Renal cortex interstitium (tissue), 11 donors: ENCODE measurements at regions not wholly inside any gene's neighbourhood (a gene's known extent, or its start where the extent isn't known, plus 50 kb on each side); places are given as distances from the start of the nearest gene placed in this dataset.
"Not testable (repeated sequence)": the region's sequence is repeated elsewhere in the genome, so short reads cannot be mapped to it uniquely, and the experiment has no call there.

Experiments
- DNase-seq, 11 donors: peaks; one replicate each; pipeline ENCODE4 v3.0.0-alpha.2; 2013; ENCODE audit warnings: low read depth in 9 of 11, low spot score in 4 of 11; ENCODE audit errors: extremely low read depth in 1 of 11

DNA sequence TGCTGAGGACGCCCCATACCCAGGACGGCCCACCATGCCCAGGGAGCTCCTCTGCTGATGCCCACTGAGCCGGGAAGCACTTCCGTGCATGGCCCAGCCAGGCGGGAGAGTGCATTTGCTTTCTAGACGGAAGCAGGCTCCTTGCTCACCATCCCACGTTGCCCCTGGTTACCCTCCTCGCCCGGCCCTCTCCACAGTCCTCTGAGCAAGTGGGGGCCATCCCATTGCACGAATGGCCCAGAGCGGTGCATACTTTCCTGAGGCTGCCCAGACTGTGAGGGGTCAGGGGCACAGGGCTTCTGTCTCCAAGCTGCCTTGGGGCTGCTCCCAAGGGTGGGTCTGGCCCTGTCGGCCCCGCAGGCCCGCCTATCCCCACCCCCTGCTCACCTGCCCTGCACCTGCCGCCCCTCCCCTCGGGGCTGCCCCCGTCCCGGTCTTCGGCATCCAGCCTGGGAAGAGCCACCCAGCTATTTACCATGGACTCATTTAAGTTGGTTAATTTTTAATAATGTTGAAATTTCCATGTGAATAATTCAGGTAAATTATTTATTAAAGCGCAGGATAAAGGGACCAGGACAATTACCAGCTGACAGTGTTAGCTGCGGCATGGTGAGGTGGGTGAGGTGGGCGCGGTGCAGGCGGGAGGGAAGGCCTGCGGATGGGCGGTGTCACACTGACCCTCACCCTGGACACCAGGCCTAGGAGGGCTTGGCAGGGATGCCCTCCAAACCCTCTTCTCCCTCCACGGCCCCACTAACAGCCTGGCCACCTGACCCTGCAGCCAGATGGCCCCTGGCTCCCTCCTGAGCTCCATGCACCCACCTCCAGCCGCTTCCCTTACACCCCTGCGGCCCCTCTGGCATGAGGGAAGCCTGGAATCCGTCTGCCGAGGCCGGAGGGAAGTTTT is 104.4 kb downstream of the MICALL2 start:
- DNase-seq = peak in 3 of 11 donors; percentile 53 to 69 (median 66)

DNA sequence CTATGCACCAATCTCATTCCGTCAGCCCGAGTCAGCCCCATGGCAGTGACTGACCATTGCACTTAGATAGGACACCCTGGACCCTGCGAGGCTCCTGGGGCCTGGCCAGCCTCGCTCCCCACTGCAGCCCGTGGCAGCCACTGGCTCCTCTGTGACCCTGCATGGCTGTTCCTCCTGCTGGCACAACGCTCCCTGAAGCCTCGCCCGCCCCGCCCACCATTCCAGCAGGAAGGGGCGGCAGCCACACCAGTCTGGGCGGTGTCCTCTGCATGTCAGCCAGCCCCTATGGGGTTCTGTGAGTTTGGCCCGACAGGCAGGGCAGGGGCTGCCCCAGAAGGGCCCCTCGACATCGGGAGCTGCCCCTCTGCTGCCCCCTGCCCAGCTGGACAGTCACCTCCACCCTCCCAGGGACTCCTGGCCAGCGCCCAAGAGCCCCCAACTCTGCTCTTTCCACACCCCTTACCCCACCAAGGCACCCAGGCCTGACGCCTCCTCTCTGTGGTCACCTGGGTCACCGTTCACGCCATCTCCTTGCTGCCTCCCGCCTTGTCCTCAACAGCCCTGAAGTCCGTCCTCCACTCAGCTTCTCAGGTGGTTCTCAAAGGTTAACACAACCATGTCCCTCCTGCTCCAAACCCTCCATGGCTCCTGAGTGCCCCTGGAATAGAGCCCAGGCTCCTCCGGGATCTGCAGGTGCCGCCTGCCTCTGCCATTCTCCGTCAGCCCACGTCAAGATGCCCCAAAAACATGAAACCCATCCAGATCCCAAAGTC is 103.5 kb downstream of the MICALL2 start:
- DNase-seq = no peak

DNA sequence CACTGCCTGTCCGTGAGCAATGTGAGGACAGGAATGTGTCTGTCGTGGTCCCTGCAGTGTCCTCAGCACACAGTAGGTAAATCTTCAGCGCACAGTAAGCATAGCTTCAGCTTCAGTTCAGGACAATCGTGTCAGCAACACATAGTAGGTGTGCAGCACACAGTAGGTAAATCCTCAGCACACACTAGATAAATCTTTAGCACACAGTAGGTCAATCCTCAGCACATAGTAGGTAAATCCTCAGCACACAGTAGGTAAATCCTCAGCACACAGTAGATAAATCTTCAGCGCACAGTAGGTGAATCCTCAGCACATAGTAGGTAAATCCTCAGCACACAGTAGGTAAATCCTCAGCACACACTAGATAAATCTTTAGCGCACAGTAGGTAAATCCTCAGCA is 102.4 kb downstream of the MICALL2 start:
- DNase-seq = not testable (repeated sequence)

DNA sequence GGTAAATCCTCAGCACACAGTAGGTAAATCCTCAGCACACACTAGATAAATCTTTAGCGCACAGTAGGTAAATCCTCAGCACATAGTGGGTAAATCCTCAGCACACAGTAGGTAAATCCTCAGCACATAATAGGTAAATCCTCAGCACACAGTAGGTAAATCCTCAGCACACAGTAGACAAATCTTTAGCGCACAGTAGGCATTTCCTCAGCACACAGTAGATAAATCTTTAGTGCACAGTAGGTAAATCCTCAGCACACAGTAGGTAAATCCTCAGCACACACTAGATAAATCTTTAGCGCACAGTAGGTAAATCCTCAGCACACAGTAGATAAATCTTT is 102.0 kb downstream of the MICALL2 start:
- not testable (repeated sequence) for DNase-seq

DNA sequence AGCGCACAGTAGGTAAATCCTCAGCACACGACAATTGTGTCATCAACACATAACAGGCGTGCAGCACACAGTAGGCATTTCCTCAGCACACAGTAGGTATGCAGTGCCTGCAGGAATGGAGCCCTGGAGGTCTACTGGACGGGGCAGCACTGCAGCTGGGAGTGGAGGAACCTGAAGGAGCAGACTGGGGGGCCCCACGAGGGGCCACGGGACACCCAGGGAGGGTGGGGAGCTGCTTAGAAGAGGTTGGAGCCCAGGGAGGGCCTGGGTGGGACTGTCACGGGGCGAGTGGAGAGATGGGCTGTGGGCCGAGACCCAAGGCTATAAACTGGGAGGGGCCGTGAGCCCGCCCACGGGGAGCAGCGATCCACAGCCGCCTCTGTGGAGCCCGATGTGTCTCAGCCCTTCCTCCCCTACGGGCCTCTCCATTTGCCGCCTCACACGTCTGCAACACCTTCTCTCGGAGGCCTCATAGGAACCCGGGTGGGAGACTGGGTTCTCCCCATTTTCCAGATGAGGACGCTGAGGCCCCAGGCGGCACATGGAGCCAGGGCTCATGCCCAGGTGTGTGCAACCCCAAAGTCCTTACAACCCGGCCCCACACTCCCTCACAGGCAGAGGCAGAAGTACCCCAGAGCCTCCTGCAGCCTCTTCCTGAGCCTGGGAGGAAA is 101.5 kb downstream of the MICALL2 start:
- DNase-seq = no peak

DNA sequence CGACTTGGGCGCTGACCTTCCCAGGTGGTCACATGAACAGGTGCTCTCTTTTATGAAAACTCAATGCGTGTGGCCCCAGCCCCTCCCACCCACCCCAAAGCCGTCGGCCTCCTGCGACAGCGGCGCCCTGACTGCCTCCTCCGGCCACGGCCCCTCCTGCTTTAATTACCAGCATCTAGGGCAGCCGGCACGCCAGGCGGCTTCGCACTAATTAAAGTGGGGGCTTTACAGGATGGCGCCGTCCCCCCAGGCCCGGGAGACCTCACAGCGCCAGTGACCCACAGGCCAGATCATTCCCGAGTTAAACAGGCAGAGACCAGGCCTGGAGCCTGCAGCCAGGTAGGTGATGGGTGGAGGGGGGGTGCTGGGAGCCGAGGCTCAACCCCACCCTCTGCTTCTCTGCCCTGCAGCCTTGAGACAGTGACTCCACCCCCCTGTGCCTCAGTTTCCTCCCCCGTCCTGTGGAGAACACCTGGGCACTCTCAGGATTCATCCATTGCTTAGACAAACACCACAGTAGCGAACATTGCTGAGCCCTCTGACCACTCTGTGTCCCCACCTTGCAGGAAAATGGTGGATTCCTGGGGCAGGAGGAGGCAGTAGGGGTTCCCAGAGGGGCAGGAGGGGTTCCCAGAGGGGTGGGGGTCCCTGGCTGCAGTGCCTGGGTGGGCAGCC is 100.8 kb downstream of the MICALL2 start:
- no peak for DNase-seq

DNA sequence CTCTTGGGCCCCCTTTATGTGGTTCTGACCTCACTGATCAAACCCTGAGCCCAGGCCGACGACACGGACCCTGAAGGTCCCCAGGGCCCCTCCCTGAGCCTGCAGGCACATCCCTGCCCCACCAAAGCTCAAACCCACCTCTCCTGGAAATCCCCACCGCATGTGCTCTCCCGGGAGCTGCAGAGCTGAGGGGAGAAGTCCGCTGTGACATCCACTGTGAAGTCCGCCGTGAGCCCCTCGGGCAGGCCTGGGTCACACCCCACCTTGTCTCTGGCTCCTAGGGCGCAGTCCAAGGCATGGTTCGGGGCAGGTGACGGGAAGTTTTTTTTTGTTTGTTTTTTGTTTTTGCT is 100.2 kb downstream of the MICALL2 start:
- DNase-seq = no peak

DNA sequence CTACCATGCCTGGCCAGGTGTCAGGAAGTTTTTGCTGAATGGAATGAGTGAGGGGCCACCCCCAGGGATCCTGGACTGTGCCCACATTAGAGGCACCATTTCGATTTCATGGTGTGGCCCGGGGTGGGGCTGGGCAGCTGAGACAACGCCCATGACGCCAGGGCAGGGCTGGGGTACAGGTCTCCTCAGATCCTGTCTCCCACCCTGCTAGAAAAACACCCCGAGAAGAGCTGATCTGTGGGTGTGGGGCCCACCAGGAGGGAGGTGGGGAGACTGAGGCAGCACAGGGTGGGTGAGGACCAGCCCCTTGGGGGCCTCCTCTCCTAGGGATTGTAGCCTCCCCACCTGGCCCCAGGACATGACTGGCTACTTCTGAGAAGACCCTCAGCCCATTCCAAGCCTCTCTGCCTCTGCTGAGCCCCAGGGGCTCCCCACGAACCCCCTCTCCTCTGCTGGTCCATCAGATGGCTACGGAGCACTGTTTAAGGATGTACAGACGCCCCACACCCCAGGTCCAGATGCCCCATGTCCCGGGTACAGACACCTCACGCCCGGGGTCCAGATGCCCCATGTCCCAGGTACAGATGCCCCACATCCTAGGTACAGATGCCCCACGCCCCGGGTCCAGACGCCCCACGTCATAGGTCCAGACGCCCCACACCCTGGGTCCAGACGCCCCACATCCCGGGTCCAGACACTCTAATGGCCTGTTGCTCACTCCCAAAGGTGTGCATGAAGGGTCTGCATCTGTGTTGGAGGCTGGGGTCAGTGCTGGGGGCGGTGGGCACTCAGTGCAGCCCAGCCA is 99.4 kb downstream of the MICALL2 start:
- DNase-seq = no peak

DNA sequence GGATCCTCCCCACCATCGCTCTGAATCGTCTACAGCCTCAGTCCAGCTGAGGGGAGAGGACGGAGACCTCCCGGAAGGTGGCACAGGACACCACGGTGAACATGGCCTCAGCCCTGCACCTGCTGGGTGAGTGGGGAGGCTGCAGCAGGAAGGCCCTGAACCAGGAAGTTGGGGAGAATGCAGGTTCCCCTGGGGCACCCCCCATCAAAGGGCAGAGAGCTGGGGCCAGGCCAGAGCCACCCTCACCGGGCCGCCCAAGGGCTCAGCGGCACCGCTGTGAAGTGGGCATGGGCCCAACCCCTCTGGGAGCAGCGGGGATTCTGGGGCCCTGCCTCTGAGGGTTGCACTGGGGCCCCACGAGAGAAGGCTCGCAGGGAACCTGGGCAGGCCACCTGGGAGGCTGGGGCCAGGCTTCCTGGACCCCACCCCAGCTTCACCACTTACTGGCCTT is 98.7 kb downstream of the MICALL2 start:
- DNase-seq = no peak

DNA sequence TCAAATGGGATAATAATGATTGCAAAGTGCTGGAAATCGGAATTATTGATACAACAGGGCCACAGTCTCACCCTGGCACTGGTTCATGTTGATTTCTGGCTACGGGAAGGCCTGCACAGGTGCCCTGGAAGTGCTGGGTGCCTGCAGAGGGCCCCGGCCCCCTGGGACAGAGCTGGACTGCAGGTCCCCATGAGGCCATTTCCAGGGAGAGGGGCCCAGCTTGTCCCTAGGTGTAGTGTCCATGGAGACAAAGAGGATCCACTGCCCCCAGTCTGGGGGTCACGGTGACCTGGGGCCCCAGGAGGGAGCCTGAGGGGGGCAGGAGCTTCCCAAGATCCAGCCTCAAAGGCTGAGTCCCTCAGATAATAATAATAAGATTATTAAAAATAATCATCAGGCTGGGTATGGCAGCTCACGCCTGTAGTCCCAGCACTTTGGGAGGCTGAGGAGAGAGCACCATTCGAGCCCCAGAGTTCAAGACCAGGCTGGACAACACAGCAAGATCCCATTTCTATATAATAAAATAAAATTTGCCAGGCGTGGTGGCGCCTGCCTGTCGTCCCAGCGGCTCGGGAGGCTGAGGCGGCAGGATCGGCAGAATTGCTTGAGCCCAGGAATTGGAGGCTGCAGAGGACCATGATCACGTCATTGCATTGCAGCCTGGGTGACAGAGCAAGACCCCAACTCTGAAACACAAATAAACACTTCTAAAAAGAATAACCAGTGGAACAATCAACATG is 98.1 kb downstream of the MICALL2 start:
- no peak for DNase-seq

DNA sequence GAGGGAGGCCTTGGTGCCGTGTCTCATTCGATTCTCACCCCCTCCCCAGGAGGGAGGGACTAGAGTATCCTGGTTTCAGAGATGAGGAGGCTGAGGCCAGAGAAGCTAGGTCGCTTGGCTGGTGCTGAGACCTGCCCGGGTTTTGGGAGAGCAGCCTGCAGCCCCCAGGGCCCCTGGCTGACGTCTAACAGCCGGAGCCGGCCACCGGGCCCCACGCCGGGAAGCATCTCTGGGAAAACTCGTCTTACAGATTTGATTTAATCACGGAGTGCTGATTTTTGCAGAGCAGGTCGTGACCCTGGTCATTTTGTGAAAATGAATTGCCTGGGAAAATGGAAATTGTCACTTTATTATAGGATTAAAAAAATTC is 97.5 kb downstream of the MICALL2 start:
- DNase-seq = no peak

DNA sequence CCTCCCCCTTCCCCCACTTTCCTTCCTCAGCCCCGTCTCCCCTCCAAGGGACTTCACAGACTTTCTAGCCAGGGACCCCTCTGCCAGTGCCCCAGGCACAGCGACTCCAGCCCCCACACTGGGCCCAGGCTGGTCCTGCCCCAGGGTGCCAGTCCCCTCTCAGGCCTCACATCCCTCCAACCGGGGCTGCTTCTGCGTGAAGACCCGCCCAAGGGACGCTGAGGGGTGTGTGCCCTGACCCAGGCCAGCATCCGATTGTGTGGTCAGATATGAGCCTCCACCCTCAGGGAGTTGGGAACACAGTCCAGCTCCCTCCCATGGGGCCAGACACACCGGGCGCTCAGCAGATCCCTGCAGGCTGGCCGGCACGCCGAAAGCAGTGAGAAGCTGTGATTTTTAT is 97.0 kb downstream of the MICALL2 start:
- DNase-seq = no peak

DNA sequence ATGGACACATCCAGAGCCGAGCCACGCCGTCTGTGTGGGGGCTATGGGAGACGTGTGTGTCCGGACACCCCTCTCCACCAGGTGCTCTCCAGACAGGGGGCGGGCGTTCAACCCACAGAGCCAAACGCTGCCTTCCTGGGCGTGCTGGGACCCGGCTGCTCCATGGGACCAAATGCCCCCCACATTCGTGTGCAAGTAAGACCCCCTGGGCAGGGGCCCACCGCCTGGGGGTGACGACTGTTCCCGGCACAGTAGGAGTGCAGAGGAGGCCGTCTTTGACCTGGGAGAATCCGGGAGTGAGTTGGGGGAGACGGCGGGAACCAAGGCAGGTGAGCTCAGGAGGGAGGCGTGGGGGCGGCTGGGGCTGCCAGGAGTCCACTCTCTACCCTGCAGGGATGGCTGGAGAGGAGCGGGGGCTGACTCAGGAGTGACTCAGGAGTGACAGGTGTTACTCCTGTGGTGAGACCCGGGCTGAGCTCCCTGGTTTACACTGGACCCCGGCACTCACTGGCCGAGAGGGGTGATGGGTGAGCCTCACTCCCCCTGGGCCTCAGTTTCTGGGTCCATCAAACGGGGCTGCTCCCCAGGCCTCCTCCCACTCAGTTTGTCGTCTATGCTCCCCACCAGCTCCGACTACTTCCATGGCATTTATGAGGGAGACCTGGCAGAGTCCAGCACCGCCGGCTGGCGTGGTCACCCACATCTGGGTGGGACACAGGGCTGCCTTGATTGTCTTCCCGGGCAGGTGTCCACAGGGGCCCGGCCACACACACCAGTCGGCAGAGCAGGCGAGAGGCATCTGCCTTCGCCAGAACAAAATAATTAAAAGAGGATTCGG is 95.0 kb downstream of the MICALL2 start:
- no peak for DNase-seq

DNA sequence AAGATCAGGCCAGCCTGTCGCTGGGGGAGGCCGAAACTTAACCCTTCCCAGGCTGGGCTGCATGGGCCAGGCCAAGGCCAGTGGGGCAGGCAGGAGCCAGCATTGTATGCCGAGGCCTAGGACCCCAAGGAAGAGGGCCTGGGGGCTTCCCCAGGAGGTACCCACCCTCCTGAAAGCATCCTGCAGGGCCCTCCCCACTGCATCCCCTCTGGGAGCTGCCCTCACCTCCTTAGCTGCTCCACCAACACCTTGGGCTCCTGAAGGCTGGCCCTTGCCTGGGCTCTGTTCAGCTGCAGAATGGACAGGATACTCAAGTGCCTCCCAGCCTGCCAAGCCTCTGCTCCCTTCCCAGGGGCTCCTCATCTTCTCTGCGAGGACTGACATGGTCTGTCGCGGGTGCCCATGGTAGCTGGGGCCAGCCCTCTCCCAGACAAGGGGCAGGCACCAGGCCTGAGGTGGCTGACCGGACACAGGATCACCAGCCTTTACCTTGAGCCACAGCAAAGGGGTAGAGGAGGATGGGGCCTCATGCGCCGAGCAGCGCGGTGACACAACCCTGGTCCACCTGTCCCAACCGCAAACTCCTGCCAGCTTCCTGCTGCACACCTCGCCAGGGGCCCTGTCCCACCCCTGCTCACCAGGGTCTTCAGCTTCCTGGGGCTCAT is 94.2 kb downstream of the MICALL2 start:
- DNase-seq = no peak

DNA sequence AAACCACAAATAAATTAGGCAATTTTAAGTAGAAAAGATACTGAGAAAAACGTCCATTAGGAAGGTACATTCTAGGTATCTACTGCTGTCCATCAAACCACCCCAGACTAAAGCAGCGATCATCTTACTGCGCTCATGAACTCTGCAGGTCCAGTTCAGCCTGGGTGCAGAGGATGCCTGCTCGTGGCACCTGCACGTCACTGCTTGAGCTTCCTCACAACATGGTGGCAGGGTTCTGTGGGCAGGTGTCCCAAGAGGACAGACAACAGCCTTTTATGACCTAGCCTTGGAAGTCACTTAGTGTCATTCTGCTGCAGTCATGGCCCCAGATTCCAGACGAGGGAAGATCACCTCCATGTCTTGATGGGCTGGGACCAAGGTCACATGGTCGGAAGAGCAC is 93.4 kb downstream of the MICALL2 start:
- no peak for DNase-seq

DNA sequence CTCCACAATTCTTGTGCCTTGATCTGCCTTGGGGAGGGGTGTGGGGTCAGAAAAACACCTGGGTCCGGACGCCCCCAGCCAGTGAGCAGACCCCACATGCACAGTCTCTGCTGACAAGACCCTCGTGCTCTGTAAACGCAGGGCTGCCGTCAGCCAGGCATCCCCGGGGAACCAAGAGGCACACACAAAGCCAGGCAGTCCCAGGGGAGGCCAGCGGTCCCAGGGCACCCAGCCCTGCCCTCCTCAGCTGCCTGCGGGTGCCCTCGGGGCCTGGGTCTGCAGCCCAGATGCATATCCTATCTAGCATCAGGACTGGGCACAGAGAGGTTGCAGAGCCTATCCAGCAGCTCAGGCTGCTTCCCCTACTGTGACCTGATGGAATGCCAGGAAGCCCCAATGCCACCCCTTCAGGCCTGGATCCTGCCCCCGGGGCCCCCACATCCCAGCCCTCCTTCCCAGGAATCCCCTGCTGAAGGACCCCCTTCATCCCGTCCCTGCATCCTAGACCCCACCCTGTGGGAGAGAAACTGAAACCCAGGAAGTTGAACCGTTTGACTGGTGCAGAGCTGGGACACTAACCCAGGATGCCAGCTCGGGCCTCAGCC is 92.4 kb downstream of the MICALL2 start:
- DNase-seq = no peak
